IMR-90 (cell line): ENCODE measurements at regions not wholly inside any gene's neighbourhood (a gene's known extent, or its start where the extent isn't known, plus 50 kb on each side); places are given as distances from the start of the nearest gene placed in this dataset.

Source experiments
- CEBPB ChIP-seq: IDR thresholded peaks from 2 replicates; pipeline ENCODE4 v1.6.1; 2012; ENCODE audit warnings: low read depth, low read length, improper control_type of control experiment
- CHD1 ChIP-seq: IDR thresholded peaks from 2 replicates; pipeline ENCODE4 v1.6.1; 2012; ENCODE audit warnings: low read depth, low read length, improper control_type of control experiment
- CTCF ChIP-seq: conservative IDR thresholded peaks from 2 replicates; pipeline ENCODE4 v1.5.1; 2012; ENCODE audit warnings: mild to moderate bottlenecking, low read depth, low read length, improper control_type of control experiment
- ELK1 ChIP-seq: fragments of 150-350 bp; IDR thresholded peaks from 2 replicates; pipeline ENCODE4 v1.6.1; 2016; ENCODE audit warnings: low read depth, mild to moderate bottlenecking, low read length, moderate library complexity, borderline replicate concordance
- FOS ChIP-seq: fragments of 150-350 bp; IDR thresholded peaks from 2 replicates; pipeline ENCODE4 v1.6.1; 2016; ENCODE audit warnings: low read depth, low read length
- MAFK ChIP-seq: IDR thresholded peaks from 2 replicates; pipeline ENCODE4 v1.6.1; 2012; ENCODE audit warnings: low read depth, low read length, improper control_type of control experiment
- MAZ ChIP-seq: IDR thresholded peaks from 2 replicates; pipeline ENCODE4 v1.6.1; 2012; ENCODE audit warnings: low read depth, mild to moderate bottlenecking, low read length, improper control_type of control experiment, moderate library complexity, borderline replicate concordance
- NFE2L2 ChIP-seq: fragments of 150-350 bp; IDR thresholded peaks from 2 replicates; pipeline ENCODE4 v1.6.1; 2016; ENCODE audit warnings: low read depth, mild to moderate bottlenecking, low read length
- POLR2A ChIP-seq: IDR thresholded peaks from 2 replicates; pipeline ENCODE4 v1.6.1; 2012; ENCODE audit warnings: mild to moderate bottlenecking, low read depth, low read length
- RAD21 ChIP-seq: IDR thresholded peaks from 2 replicates; pipeline ENCODE4 v1.6.1; 2012; ENCODE audit warnings: low read length, improper control_type of control experiment
- RCOR1 ChIP-seq: IDR thresholded peaks from 2 replicates; pipeline ENCODE4 v1.6.1; 2012; ENCODE audit warnings: mild to moderate bottlenecking, low read length, improper control_type of control experiment; ENCODE audit not compliant: insufficient replicate concordance
- RFX5 ChIP-seq: IDR thresholded peaks from 2 replicates; pipeline ENCODE4 v1.8.0; 2012; ENCODE audit warnings: low read depth, mild to moderate bottlenecking, low read length, moderate library complexity
- SMC3 ChIP-seq: fragments of 150-350 bp; IDR thresholded peaks from 2 replicates; pipeline ENCODE4 v1.6.1; 2016; ENCODE audit warnings: low read depth, mild to moderate bottlenecking, antibody characterized with exemption, low read length, moderate library complexity
- USF2 ChIP-seq: fragments of 150-350 bp; IDR thresholded peaks from 2 replicates; pipeline ENCODE4 v1.6.1; 2017; ENCODE audit warnings: mild to moderate bottlenecking, antibody characterized with exemption, low read length, low read depth

GRCh38 chr3:110248666-110249065, 823.0 kb upstream of the NECTIN3 start:
- no peak for TF ChIP-seq CTCF
- no peak for TF ChIP-seq ELK1
- no peak for TF ChIP-seq USF2
- TF ChIP-seq RFX5, result no peak
- TF ChIP-seq RAD21, result no peak
- TF ChIP-seq POLR2A, result no peak
- TF ChIP-seq CHD1, result no peak
- TF ChIP-seq FOS, result no peak
- TF ChIP-seq CEBPB, result no peak
- no peak for TF ChIP-seq NFE2L2
- no peak for TF ChIP-seq MAZ
- no peak for TF ChIP-seq MAFK
- no peak for TF ChIP-seq RCOR1
- TF ChIP-seq SMC3, result no peak
